GM18951 (cell line): ENCODE measurements at regions not wholly inside any gene's neighbourhood (a gene's known extent, or its start where the extent isn't known, plus 50 kb on each side); places are given as distances from the start of the nearest gene placed in this dataset.
"Not testable (repeated sequence)": the region's sequence is repeated elsewhere in the genome, so short reads cannot be mapped to it uniquely, and the experiment has no call there.

ENCODE experiments used
- POLR2A ChIP-seq: IDR thresholded peaks from 4 replicates; pipeline ENCODE4 v1.6.1; 2011; ENCODE audit warnings: mild to moderate bottlenecking; ENCODE audit not compliant: insufficient read length, insufficient read depth; ENCODE audit errors: extremely low read depth
- in situ Hi-C: fragments of 300-500 bp; cut with MboI; formaldehyde crosslinking; loops from one replicate; pipeline ENCODE4 v1.12.0; 2022; ENCODE audit warnings: low sequenced_read_pairs, mixed read lengths, inconsistent platforms; ENCODE audit not compliant: unreplicated experiment

DNA sequence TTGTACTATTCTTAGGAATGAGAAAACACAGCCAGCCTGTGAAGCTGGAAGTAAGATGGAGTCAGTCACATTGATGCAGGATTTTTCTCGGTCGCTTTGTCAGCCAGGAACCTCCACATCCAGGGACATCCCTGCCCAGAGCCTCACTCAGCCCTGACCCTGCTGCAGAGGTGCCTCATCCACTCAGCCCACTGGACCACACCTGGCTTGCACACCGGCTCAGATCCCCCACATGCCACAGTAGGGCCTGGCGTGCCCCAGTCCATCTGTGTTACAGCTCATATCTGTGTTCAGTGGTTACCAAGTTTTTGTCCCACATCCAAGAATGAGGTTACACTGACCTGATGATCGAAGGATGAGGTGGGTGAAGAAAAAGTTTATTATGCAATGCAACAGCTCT is 1315.4 kb downstream of the SLITRK1 start:
- in situ Hi-C loops, result no loop called here

GRCh38 chr13:82565201-82565600 is 1317.1 kb downstream of the SLITRK1 start:
- no peak for TF ChIP-seq POLR2A

More for the DNA sequence above, 1315.4 kb downstream of the SLITRK1 start:
- TF ChIP-seq POLR2A, result no peak

DNA sequence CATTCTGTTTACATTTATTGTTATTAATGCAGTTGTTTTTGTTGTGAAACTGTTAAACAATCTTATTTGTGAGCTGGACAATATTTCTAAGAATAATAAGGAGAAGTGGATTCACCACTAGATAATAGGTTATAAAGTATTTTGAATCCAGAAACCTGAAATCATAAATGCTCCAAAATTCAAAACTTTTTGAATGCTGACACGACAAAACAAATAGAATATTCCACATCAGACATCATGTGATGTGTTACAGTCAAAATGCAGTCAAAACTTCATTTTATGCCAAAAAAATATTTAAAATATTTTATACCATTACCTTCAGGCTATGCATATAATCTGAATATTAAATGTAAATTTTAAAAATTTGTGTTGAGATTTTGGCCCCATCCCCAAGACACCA is 1321.4 kb downstream of the SLITRK1 start:
- no peak for TF ChIP-seq POLR2A

More at GRCh38 chr13:82565201-82565600, 1317.1 kb downstream of the SLITRK1 start:
- in situ Hi-C loops, result no loop called here

GRCh38 chr13:82522872-82523271 is 1359.4 kb downstream of the SLITRK1 start:
- in situ Hi-C loops, result no loop called here
- TF ChIP-seq POLR2A, result no peak

More for the DNA sequence above, 1321.4 kb downstream of the SLITRK1 start:
- in situ Hi-C loops, result no loop called here

- no peak for TF ChIP-seq POLR2A
- in situ Hi-C loops, result no loop called here
These were observed 1375.4 kb downstream of the SLITRK1 start for GRCh38 chr13:82506805-82507414.

- TF ChIP-seq POLR2A, result no peak
- in situ Hi-C loops, result no loop called here
These were observed 1380.4 kb downstream of the SLITRK1 start for GRCh38 chr13:82501834-82502233.

GRCh38 chr13:82480415-82480814 is 1401.9 kb downstream of the SLITRK1 start:
- no peak for TF ChIP-seq POLR2A
- in situ Hi-C loops, result no loop called here

DNA sequence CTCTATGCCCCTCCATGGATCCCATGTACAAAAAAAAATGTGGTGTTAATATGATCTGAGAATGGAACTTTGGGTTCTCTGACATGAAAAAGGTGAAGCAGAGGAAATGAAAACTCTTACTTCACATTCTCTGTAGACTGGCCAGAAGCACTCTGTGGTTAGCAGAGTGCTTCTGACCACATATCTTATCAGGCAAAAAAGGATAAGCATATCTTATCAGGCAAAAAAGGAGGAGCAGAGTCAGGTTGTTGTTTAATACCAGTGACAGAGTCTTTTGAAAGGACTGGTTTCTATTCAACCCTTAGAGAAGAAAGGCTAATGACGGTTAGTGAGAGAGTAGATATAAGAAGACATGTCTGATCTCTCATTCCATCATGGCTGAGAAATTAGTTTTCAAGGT is 1404.8 kb downstream of the SLITRK1 start:
- no peak for TF ChIP-seq POLR2A
- in situ Hi-C loops, result no loop called here

GRCh38 chr13:82467626-82468025 is 1414.6 kb downstream of the SLITRK1 start:
- no peak for TF ChIP-seq POLR2A
- in situ Hi-C loops, result no loop called here

DNA sequence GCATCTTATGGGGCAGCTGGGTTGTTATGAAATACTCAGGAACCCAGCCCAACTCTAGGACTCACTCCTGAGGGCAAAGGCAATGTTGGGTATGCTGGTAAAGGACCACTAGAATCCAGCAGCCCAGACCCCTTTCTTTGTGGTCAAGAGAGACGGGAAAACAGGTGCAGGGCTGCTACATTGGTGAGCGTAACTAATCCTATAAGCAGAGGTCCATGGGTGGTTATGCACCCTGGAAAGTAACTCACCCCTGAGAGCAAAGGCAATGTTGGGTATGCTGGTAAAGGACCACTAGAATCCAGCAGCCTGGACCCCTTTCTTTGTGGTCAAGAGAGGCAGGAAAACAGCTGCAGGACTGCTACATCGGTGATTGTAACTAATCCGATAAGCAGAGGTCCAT is 1422.7 kb downstream of the SLITRK1 start:
- in situ Hi-C loops, result not testable (repeated sequence)

DNA sequence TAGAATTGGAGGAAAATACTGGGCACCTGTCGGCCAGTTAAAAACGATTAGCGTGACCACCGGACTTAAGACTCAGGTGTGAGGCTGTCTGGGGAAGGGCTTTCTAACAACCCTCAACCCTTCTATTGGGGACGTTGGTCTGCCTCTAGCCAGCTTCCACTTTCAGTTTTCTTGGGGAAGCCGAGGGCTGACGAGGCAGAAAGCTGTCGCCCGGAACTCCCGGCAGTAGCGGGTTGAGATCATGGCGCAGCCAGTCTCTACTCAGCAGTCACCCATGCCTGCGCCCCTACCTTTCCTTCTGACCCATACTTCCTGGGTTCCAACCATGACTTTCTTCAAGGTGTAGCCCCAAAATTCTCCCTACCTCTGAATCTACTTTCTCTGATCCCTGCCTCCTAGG is 1424.1 kb downstream of the SLITRK1 start:
- in situ Hi-C loops, result no loop called here
- TF ChIP-seq POLR2A, result no peak

- in situ Hi-C loops, result not testable (repeated sequence)
These were observed 1424.7 kb downstream of the SLITRK1 start for GRCh38 chr13:82457548-82457947.

- TF ChIP-seq POLR2A, result no peak
- in situ Hi-C loops, result no loop called here
These were observed 1434.7 kb downstream of the SLITRK1 start for GRCh38 chr13:82447416-82448077.

DNA sequence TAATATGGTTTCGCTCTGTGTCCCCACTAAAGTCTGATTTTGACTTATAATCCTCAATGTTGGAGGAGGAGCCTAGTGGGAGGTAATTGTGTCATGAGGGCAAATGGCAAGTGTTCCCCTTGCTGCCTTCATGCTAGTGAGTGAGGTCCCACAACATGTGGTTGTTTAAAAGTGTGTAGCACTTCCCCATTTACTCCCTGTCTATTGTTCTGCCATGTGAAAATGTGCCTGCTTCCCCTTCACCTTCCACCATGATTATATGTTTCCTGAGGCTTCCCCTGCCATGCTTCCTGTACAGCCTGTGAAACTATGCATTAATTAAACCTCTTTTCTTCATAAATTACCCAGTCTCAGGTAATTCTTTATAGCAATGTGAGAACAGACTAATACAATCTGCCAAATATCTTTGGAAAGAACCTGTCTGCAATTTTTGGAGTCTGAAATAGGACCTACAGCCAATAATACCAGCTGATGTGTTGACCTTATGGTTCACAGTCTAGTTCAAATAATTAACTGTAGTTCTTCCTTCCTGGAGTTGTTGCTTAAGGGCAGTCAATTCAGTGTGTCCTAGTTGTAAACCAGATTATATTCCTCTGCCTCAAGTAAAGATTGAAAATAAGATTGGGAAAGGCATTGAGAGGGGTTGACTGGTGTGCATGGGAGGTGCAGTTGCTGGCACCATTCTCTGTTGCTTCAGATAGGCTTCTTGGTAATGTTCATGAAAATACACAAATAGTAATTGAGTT is 1442.9 kb downstream of the SLITRK1 start:
- in situ Hi-C loops, result no loop called here
- no peak for TF ChIP-seq POLR2A

- in situ Hi-C loops, result no loop called here
- no peak for TF ChIP-seq POLR2A
These were observed 1444.0 kb downstream of the SLITRK1 start for GRCh38 chr13:82438320-82438719.
